OCI-LY7 (cell line): ENCODE measurements at regions not wholly inside any gene's neighbourhood (a gene's known extent, or its start where the extent isn't known, plus 50 kb on each side); places are given as distances from the start of the nearest gene placed in this dataset.

Source experiments
- BruUV-seq: library from RNA; stranded (reverse); fragments of 400-500 nt; replicated peaks from 2 replicates; lab custom pipeline; 2021; lab: Mats Ljungman, UMichigan
- CTCF ChIA-PET: fragments of 300-600 bp; sonication (Branson Sonifier 250); formaldehyde crosslinking; loops from one replicate; lab custom pipeline; 2022; ENCODE audit warnings: antibody characterized with exemption; ENCODE audit not compliant: unreplicated experiment; lab: Charles Lee
- POLR2A ChIA-PET: fragments of 300-600 bp; sonication (Branson Sonifier 250); formaldehyde crosslinking; loops from one replicate; lab custom pipeline; 2022; ENCODE audit warnings: antibody characterized with exemption; lab: Charles Lee
- DNase-seq: peaks from one replicate; pipeline ENCODE4 v3.0.0-alpha.2; 2015; ENCODE audit warnings: low spot score
- H2AFZ ChIP-seq: fragments of 200-600 bp; sonication (generic), shearing (Covaris generic); 2 replicates; pipeline ENCODE4 v1.6.1; 2014; ENCODE audit warnings: mild to moderate bottlenecking, antibody characterized with exemption, low read length, moderate library complexity
- H3K27ac ChIP-seq: fragments of 200-600 bp; sonication (generic); 2 replicates; pipeline ENCODE4 v1.5.1; 2014; ENCODE audit warnings: mixed run types, low read depth, mild to moderate bottlenecking, moderate library complexity, low read length, inconsistent platforms; ENCODE audit not compliant: poor library complexity, severe bottlenecking
- H3K36me3 ChIP-seq: fragments of 200-600 bp; sonication (generic); 2 replicates; pipeline ENCODE4 v1.6.1; 2014; ENCODE audit warnings: mild to moderate bottlenecking, antibody characterized with exemption, low read length, moderate library complexity, mixed read lengths; ENCODE audit not compliant: insufficient read depth
- H3K4me1 ChIP-seq: fragments of 200-600 bp; sonication (generic); 2 replicates; pipeline ENCODE4 v1.5.1; 2014; ENCODE audit warnings: mild to moderate bottlenecking, low read length; ENCODE audit not compliant: insufficient read depth, poor library complexity, severe bottlenecking
- H3K4me2 ChIP-seq: fragments of 200-600 bp; sonication (generic); 2 replicates; pipeline ENCODE4 v1.6.1; 2014; ENCODE audit warnings: mild to moderate bottlenecking, low read length
- H3K4me3 ChIP-seq: fragments of 200-600 bp; sonication (generic); 2 replicates; pipeline ENCODE4 v1.5.1; 2014; ENCODE audit warnings: mild to moderate bottlenecking, low read depth, low read length; ENCODE audit not compliant: poor library complexity, severe bottlenecking
- H3K79me2 ChIP-seq: fragments of 200-600 bp; sonication (generic); 2 replicates; pipeline ENCODE4 v1.6.1; 2016; ENCODE audit warnings: low read depth, mild to moderate bottlenecking, low read length, moderate library complexity, mixed read lengths; ENCODE audit not compliant: insufficient read depth
- H3K9me2 ChIP-seq: fragments of 200-600 bp; sonication (generic); 2 replicates; pipeline ENCODE4 v1.6.1; 2016; ENCODE audit warnings: mild to moderate bottlenecking, low read length, mixed read lengths; ENCODE audit not compliant: insufficient read depth
- H3K9me3 ChIP-seq: fragments of 200-600 bp; sonication (generic); 2 replicates; pipeline ENCODE4 v1.6.1; 2014; ENCODE audit warnings: mild to moderate bottlenecking, mixed run types, low read length, mixed read lengths
- H4K20me1 ChIP-seq: fragments of 200-600 bp; sonication (generic); 2 replicates; pipeline ENCODE4 v1.6.1; 2014; ENCODE audit warnings: mild to moderate bottlenecking, antibody characterized with exemption, low read length, moderate library complexity, mixed read lengths; ENCODE audit not compliant: insufficient read depth
- CTCF ChIP-seq: fragments of 200-600 bp; sonication (generic); conservative IDR thresholded peaks from 2 replicates; pipeline ENCODE4 v1.5.1; 2014; ENCODE audit warnings: mild to moderate bottlenecking, antibody characterized with exemption, low read length, moderate library complexity, mixed read lengths
- EZH2phosphoT487 ChIP-seq: fragments of 200-600 bp; sonication (generic); IDR thresholded peaks from 2 replicates; pipeline ENCODE4 v1.6.1; 2018; ENCODE audit warnings: low read depth, borderline replicate concordance, mild to moderate bottlenecking, mixed run types, antibody characterized with exemption, low read length, moderate library complexity, mixed read lengths
- intact Hi-C: fragments of 100-400 bp; cut with micrococcal nuclease; formaldehyde crosslinking; loops from one replicate; pipeline ENCODE4 v1.10.0; 2022; ENCODE audit not compliant: unreplicated experiment

DNA sequence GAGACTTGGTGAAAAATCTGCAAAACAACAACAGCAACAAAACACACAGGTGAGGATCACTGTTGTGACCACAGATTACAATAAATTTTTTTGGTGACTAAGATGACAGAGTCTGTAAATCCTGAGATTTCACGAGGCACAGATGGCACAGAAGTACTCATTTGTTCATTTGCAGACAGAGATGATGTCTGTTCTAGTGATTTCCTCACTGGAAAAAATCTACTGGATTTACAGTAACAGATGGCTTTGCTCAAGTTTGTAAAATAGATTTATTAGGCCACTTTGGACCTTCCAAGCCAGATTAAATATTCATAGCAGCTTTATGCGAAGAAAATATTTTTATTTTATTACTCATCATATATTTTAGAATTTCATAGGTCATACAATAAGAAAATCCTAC, 113.5 kb upstream of the IL6 start:
- no peaks in the 10 kb centered on the region for H3K9me2 ChIP-seq
- no peak overlapping the region for H3K4me3 ChIP-seq
- no peaks in the 10 kb centered on the region for H3K79me2 ChIP-seq
- no peaks in the 10 kb centered on the region for H4K20me1 ChIP-seq
- no peak overlapping the region for H3K27ac ChIP-seq
- H3K4me1 ChIP-seq, result no peaks in the 10 kb centered on the region
- POLR2A ChIA-PET, result no interaction called here
- no TSS peak for BruUV-seq
- CTCF ChIA-PET, result interaction anchor here (0.6 kb wide), 1 partner anchor 27 kb away, joined by 4 read pairs; no protein-coding TSS in a partner anchor
- no peak overlapping the region for H3K4me2 ChIP-seq
- no peak for DNase-seq
- peaks cover 10% of the 10 kb centered on the region; the same call in 1 of the 2 replicates for H3K9me3 ChIP-seq
- no peak overlapping the region for H2AFZ ChIP-seq
- no peaks in the 10 kb centered on the region for H3K36me3 ChIP-seq
- TF ChIP-seq EZH2phosphoT487, result no peak
- TF ChIP-seq CTCF, result no peak
- intact Hi-C loops, result no loop called here

DNA sequence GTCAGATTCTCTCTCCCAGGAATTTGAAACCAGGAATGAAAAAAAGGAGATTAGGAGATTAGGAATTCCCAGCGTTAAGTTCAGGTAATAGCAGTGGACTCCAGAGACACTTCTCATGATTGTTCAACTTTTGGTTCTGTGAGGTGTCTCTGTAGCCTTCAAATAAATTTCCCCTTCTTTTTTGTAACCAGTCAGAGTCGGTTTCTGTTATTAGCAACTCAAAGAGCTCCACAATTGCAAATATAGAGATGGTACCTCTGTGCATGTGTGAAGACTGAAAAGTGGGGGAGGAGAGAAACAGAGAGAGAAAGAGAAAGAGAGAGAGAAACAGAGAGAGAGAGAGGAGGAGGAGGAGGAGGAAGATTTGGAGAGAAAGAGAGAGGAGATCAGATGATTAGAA, 112.8 kb upstream of the STEAP1B start:
- no peak overlapping the region for H2AFZ ChIP-seq
- H3K79me2 ChIP-seq, result no peaks in the 10 kb centered on the region
- no peaks in the 10 kb centered on the region for H3K36me3 ChIP-seq
- no peak for DNase-seq
- H3K4me1 ChIP-seq, result no peaks in the 10 kb centered on the region
- H3K9me2 ChIP-seq, result no peaks in the 10 kb centered on the region
- H3K4me2 ChIP-seq, result no peak overlapping the region
- no peak for TF ChIP-seq CTCF
- no peak for TF ChIP-seq EZH2phosphoT487
- H3K27ac ChIP-seq, result no peak overlapping the region
- POLR2A ChIA-PET, result no interaction called here
- BruUV-seq, result no TSS peak
- peaks cover 3% of the 10 kb centered on the region; the same call in 1 of the 2 replicates for H3K9me3 ChIP-seq
- H4K20me1 ChIP-seq, result no peaks in the 10 kb centered on the region
- intact Hi-C loops, result no loop called here
- no peak overlapping the region for H3K4me3 ChIP-seq
- CTCF ChIA-PET, result interaction anchor here (0.6 kb wide), 1 partner anchor 26 kb away, joined by 4 read pairs; no protein-coding TSS in a partner anchor

- no peaks in the 10 kb centered on the region for H3K9me3 ChIP-seq
- H3K4me2 ChIP-seq, result no peak overlapping the region
- TF ChIP-seq CTCF (no peak), EZH2phosphoT487 (no peak)
- H3K27ac ChIP-seq, result no peak overlapping the region
- H3K4me1 ChIP-seq, result no peaks in the 10 kb centered on the region
- no peak overlapping the region for H2AFZ ChIP-seq
- CTCF ChIA-PET, result no interaction called here
- no peak overlapping the region for H3K4me3 ChIP-seq
- DNase-seq, result no peak
- POLR2A ChIA-PET, result no interaction called here
- H3K36me3 ChIP-seq, result no peaks in the 10 kb centered on the region
- H4K20me1 ChIP-seq, result no peaks in the 10 kb centered on the region
- no peaks in the 10 kb centered on the region for H3K9me2 ChIP-seq
- H3K79me2 ChIP-seq, result no peaks in the 10 kb centered on the region
- intact Hi-C loops, result no loop called here
- BruUV-seq, result no TSS peak
Measured at GRCh38 chr7:22611758-22612079, 111.7 kb upstream of the STEAP1B start.
